ENCODE measurements at regions not wholly inside any gene's neighbourhood (a gene's known extent, or its start where the extent isn't known, plus 50 kb on each side); places are given as distances from the start of the nearest gene placed in this dataset.

GRCh38 chr16:17019366-17019765 lies 451.4 kb downstream of the XYLT1 start:
- Mint-ChIP-seq H3K4me3 (no peak overlapping the region), H3K27ac (no peak overlapping the region), H3K9me3 (peaks cover 0 to 13% (median 2%) of the 10 kb centered on the region in 5 donors), H3K27me3 (peaks cover 0 to 2% of the 10 kb centered on the region in 2 donors), H3K36me3 (peaks cover 0 to 11% (median 0%) of the 10 kb centered on the region in 3 donors), H3K4me1 (peaks cover 2 to 8% (median 5%) of the 10 kb centered on the region in 3 donors)
- CTCF ChIA-PET = no interaction called here
- Histone ChIP-seq H3K27ac (ENCODE audit: low read depth, low read length) (no peak overlapping the region), H3K36me3 (ENCODE audit: insufficient read depth, low read length) (no peaks in the 10 kb centered on the region), H3K9me3 (ENCODE audit: low read length) (no peaks in the 10 kb centered on the region), H3K4me1 (ENCODE audit: insufficient read depth, low read length) (no peaks in the 10 kb centered on the region), H3K4me3 (ENCODE audit: low read length) (no peak overlapping the region), H3K27me3 (ENCODE audit: insufficient read depth, low read length, poor library complexity, severe bottlenecking) (no peaks in the 10 kb centered on the region)
- POLR2A ChIA-PET = no interaction called here
- no peak for DNase-seq

GRCh38 chr16:17023606-17024005 lies 447.2 kb downstream of the XYLT1 start:
- Histone ChIP-seq H3K27ac (ENCODE audit: low read depth, low read length) (no peak overlapping the region), H3K9me3 (ENCODE audit: low read length) (no peaks in the 10 kb centered on the region), H3K4me3 (ENCODE audit: low read length) (no peak overlapping the region), H3K36me3 (ENCODE audit: insufficient read depth, low read length) (no peaks in the 10 kb centered on the region), H3K27me3 (ENCODE audit: insufficient read depth, low read length, poor library complexity, severe bottlenecking) (no peaks in the 10 kb centered on the region), H3K4me1 (ENCODE audit: insufficient read depth, low read length) (peaks cover 25% of the 10 kb centered on the region)
- Mint-ChIP-seq H3K4me3 (no peak overlapping the region), H3K27me3 (peaks cover 0 to 2% of the 10 kb centered on the region in 2 donors), H3K9me3 (no peaks in the 10 kb centered on the region), H3K4me1 (peaks cover 31 to 43% (median 40%) of the 10 kb centered on the region in 3 donors), H3K27ac (peak overlapping the region in 1 of 8 donors; percentile 2), H3K36me3 (peaks cover 0 to 3% (median 0%) of the 10 kb centered on the region in 3 donors)
- ChIA-PET POLR2A (no interaction called here), CTCF (no interaction called here)
- no peak for DNase-seq

GRCh38 chr16:17024514-17024913 lies 446.2 kb downstream of the XYLT1 start:
- H3K4me1 Mint-ChIP-seq = peaks cover 31 to 40% (median 40%) of the 10 kb centered on the region in 3 donors
- no peak overlapping the region for H3K4me3 Mint-ChIP-seq
- no peak overlapping the region for H3K27ac ChIP-seq (ENCODE audit: low read depth, low read length)
- H3K4me1 ChIP-seq (ENCODE audit: insufficient read depth, low read length) = peaks cover 25% of the 10 kb centered on the region
- no peaks in the 10 kb centered on the region for H3K27me3 ChIP-seq (ENCODE audit: insufficient read depth, low read length, poor library complexity, severe bottlenecking)
- no peaks in the 10 kb centered on the region for H3K9me3 ChIP-seq (ENCODE audit: low read length)
- no peak overlapping the region for H3K27ac Mint-ChIP-seq
- H3K9me3 Mint-ChIP-seq = peaks cover 0 to 5% (median 0%) of the 10 kb centered on the region in 5 donors
- peaks cover 0 to 2% of the 10 kb centered on the region in 2 donors for H3K27me3 Mint-ChIP-seq
- H3K36me3 Mint-ChIP-seq = peaks cover 0 to 7% (median 0%) of the 10 kb centered on the region in 3 donors
- no peak overlapping the region for H3K4me3 ChIP-seq (ENCODE audit: low read length)
- DNase-seq = no peak
- ChIA-PET CTCF (no interaction called here), POLR2A (no interaction called here)
- H3K36me3 ChIP-seq (ENCODE audit: insufficient read depth, low read length) = no peaks in the 10 kb centered on the region

- H3K9me3 ChIP-seq (ENCODE audit: low read length) = no peaks in the 10 kb centered on the region
- H3K27me3 ChIP-seq (ENCODE audit: insufficient read depth, low read length, poor library complexity, severe bottlenecking) = no peaks in the 10 kb centered on the region
- peak overlapping the region; percentile 0 to 92 (median 72) for H3K27ac Mint-ChIP-seq
- ChIA-PET POLR2A (interaction anchor here (0.6 kb wide), 1 partner anchor 43 kb away, joined by 3 read pairs; no protein-coding TSS in a partner anchor), CTCF (interaction anchor here (1.4 kb wide), 1 partner anchor 44 kb away, joined by 3 read pairs; no protein-coding TSS in a partner anchor)
- peaks cover 0 to 15% (median 3%) of the 10 kb centered on the region in 3 donors for H3K36me3 Mint-ChIP-seq
- H3K4me1 ChIP-seq (ENCODE audit: insufficient read depth, low read length) = peaks cover 25% of the 10 kb centered on the region
- peak overlapping the region; percentile 18 for H3K4me3 ChIP-seq (ENCODE audit: low read length)
- H3K4me1 Mint-ChIP-seq = peaks cover 31 to 40% (median 40%) of the 10 kb centered on the region in 3 donors
- no peaks in the 10 kb centered on the region for H3K27me3 Mint-ChIP-seq
- peak; percentile 5 to 72 (median 49) for DNase-seq
- H3K9me3 Mint-ChIP-seq = peaks cover 0 to 8% (median 3%) of the 10 kb centered on the region in 5 donors
- H3K36me3 ChIP-seq (ENCODE audit: insufficient read depth, low read length) = no peaks in the 10 kb centered on the region
- H3K4me3 Mint-ChIP-seq = peak overlapping the region in 6 of 7 donors; percentile 47 to 82 (median 64)
- no peak overlapping the region for H3K27ac ChIP-seq (ENCODE audit: low read depth, low read length)
These were observed 444.0 kb downstream of the XYLT1 start for GRCh38 chr16:17026600-17027242.

- no peak for DNase-seq
- Mint-ChIP-seq H3K9me3 (peaks cover 0 to 8% (median 3%) of the 10 kb centered on the region in 5 donors), H3K27me3 (no peaks in the 10 kb centered on the region), H3K36me3 (peaks cover 0 to 17% (median 3%) of the 10 kb centered on the region in 3 donors), H3K4me3 (peak overlapping the region in 5 of 7 donors; percentile 11 to 64 (median 39)), H3K4me1 (peaks cover 31 to 40% (median 40%) of the 10 kb centered on the region in 3 donors), H3K27ac (peak overlapping the region in 4 of 8 donors; percentile 25 to 64 (median 48))
- H3K4me1 ChIP-seq (ENCODE audit: insufficient read depth, low read length) = peaks cover 25% of the 10 kb centered on the region
- H3K4me3 ChIP-seq (ENCODE audit: low read length) = no peak overlapping the region
- no peaks in the 10 kb centered on the region for H3K27me3 ChIP-seq (ENCODE audit: insufficient read depth, low read length, poor library complexity, severe bottlenecking)
- POLR2A ChIA-PET = no interaction called here
- CTCF ChIA-PET = interaction anchor here (1.4 kb wide), 1 partner anchor 43 kb away, joined by 3 read pairs; no protein-coding TSS in a partner anchor
- no peaks in the 10 kb centered on the region for H3K9me3 ChIP-seq (ENCODE audit: low read length)
- no peaks in the 10 kb centered on the region for H3K36me3 ChIP-seq (ENCODE audit: insufficient read depth, low read length)
- H3K27ac ChIP-seq (ENCODE audit: low read depth, low read length) = no peak overlapping the region
These were observed 443.2 kb downstream of the XYLT1 start for GRCh38 chr16:17027488-17028129.

GRCh38 chr16:17029602-17030350 lies 441.0 kb downstream of the XYLT1 start:
- Mint-ChIP-seq H3K27ac (no peak overlapping the region), H3K27me3 (peaks cover 0 to 2% of the 10 kb centered on the region in 2 donors), H3K36me3 (peaks cover 0 to 26% (median 5%) of the 10 kb centered on the region in 3 donors), H3K4me1 (peaks cover 30 to 36% (median 36%) of the 10 kb centered on the region in 3 donors), H3K4me3 (no peak overlapping the region), H3K9me3 (peaks cover 0 to 8% (median 4%) of the 10 kb centered on the region in 5 donors)
- Histone ChIP-seq H3K27me3 (ENCODE audit: insufficient read depth, low read length, poor library complexity, severe bottlenecking) (no peaks in the 10 kb centered on the region), H3K27ac (ENCODE audit: low read depth, low read length) (no peak overlapping the region), H3K4me1 (ENCODE audit: insufficient read depth, low read length) (peaks cover 25% of the 10 kb centered on the region), H3K4me3 (ENCODE audit: low read length) (no peak overlapping the region), H3K9me3 (ENCODE audit: low read length) (no peaks in the 10 kb centered on the region), H3K36me3 (ENCODE audit: insufficient read depth, low read length) (no peaks in the 10 kb centered on the region)
- CTCF ChIA-PET = no interaction called here
- POLR2A ChIA-PET = no interaction called here
- no peak for DNase-seq

GRCh38 chr16:17031484-17032268 lies 439.1 kb downstream of the XYLT1 start:
- no peak overlapping the region for H3K4me3 Mint-ChIP-seq
- ChIA-PET POLR2A (no interaction called here), CTCF (no interaction called here)
- H3K4me3 ChIP-seq (ENCODE audit: low read length) = no peak overlapping the region
- H3K4me1 Mint-ChIP-seq = peaks cover 12 to 17% (median 17%) of the 10 kb centered on the region in 3 donors
- peaks cover 0 to 27% (median 5%) of the 10 kb centered on the region in 3 donors for H3K36me3 Mint-ChIP-seq
- no peak overlapping the region for H3K27ac Mint-ChIP-seq
- no peaks in the 10 kb centered on the region for H3K27me3 ChIP-seq (ENCODE audit: insufficient read depth, low read length, poor library complexity, severe bottlenecking)
- peaks cover 0 to 8% (median 4%) of the 10 kb centered on the region in 5 donors for H3K9me3 Mint-ChIP-seq
- H3K9me3 ChIP-seq (ENCODE audit: low read length) = no peaks in the 10 kb centered on the region
- peaks cover 0 to 2% of the 10 kb centered on the region in 2 donors for H3K27me3 Mint-ChIP-seq
- no peak overlapping the region for H3K27ac ChIP-seq (ENCODE audit: low read depth, low read length)
- H3K36me3 ChIP-seq (ENCODE audit: insufficient read depth, low read length) = no peaks in the 10 kb centered on the region
- DNase-seq = no peak
- H3K4me1 ChIP-seq (ENCODE audit: insufficient read depth, low read length) = peaks cover 15% of the 10 kb centered on the region

All from CD8-positive, alpha-beta memory T cell (primary cell).